ENCODE measurements at regions not wholly inside any gene's neighbourhood (a gene's known extent, or its start where the extent isn't known, plus 50 kb on each side); places are given as distances from the start of the nearest gene placed in this dataset.

- no peaks in the 10 kb centered on the region for H3K9me3 ChIP-seq (ENCODE audit: low read depth, low read length)
- no peak overlapping the region for H3K9ac ChIP-seq (ENCODE audit: insufficient read length)
- H3K36me3 ChIP-seq (ENCODE audit: insufficient read depth, low read length), result no peaks in the 10 kb centered on the region
- H3K4me3 ChIP-seq, result no peak overlapping the region
- no peak overlapping the region for H3K27ac ChIP-seq
- TF ChIP-seq FOXP2 (optimal IDR thresholded peaks at IDR 0.05; ENCODE audit: control extremely low read depth, extremely low read length, insufficient read depth), result no peak
- TF ChIP-seq EZH2 (IDR thresholded peaks at IDR 0.05), result no peak
- TF ChIP-seq POLR2AphosphoS5 (IDR thresholded peaks at IDR 0.05; ENCODE audit: borderline replicate concordance, low read depth, low read length), result no peak
- no peak for DNase-seq (ENCODE audit: low read depth, low spot score)
Measured at GRCh38 chr4:147195386-147195785, 249.7 kb upstream of the TTC29 start.

- Histone ChIP-seq H3K9ac (ENCODE audit: insufficient read length) (no peak overlapping the region), H3K4me3 (no peak overlapping the region), H3K9me3 (ENCODE audit: low read depth, low read length) (no peaks in the 10 kb centered on the region), H3K36me3 (ENCODE audit: insufficient read depth, low read length) (no peaks in the 10 kb centered on the region), H3K27ac (no peak overlapping the region)
- no peak for DNase-seq (ENCODE audit: low read depth, low spot score)
- TF ChIP-seq POLR2AphosphoS5 (IDR thresholded peaks at IDR 0.05; ENCODE audit: borderline replicate concordance, low read depth, low read length), result no peak
- no peak for TF ChIP-seq FOXP2 (optimal IDR thresholded peaks at IDR 0.05; ENCODE audit: control extremely low read depth, extremely low read length, insufficient read depth)
- no peak for TF ChIP-seq EZH2 (IDR thresholded peaks at IDR 0.05)
Measured at GRCh38 chr4:147198411-147199051, 252.9 kb upstream of the TTC29 start.

DNA sequence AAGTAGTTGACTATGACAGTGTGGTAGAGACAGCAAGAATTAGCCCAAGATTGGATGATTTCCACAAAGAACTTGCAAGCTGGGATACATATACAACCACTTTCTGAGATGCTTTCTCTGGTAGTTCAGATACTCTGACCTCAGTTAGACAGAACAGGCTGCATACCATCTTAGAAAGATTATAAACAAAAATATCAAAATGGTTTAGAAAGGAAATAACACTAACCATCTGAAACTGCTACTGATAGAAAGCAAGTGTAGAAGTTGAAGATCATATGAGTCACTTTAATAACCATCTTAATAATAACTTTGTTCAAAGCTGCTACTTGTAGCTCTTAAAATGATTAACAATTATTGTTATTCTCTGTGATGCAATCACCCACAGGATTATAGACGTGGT is 255.4 kb upstream of the TTC29 start:
- DNase-seq (ENCODE audit: low read depth, low spot score), result no peak
- Histone ChIP-seq H3K27ac (no peak overlapping the region), H3K9ac (ENCODE audit: insufficient read length) (no peak overlapping the region), H3K4me3 (no peak overlapping the region), H3K9me3 (ENCODE audit: low read depth, low read length) (no peaks in the 10 kb centered on the region), H3K36me3 (ENCODE audit: insufficient read depth, low read length) (no peaks in the 10 kb centered on the region)
- TF ChIP-seq FOXP2 (optimal IDR thresholded peaks at IDR 0.05; ENCODE audit: control extremely low read depth, extremely low read length, insufficient read depth) (no peak), POLR2AphosphoS5 (IDR thresholded peaks at IDR 0.05; ENCODE audit: borderline replicate concordance, low read depth, low read length) (no peak)

- H3K9ac ChIP-seq (ENCODE audit: insufficient read length), result no peak overlapping the region
- no peaks in the 10 kb centered on the region for H3K9me3 ChIP-seq (ENCODE audit: low read depth, low read length)
- no peaks in the 10 kb centered on the region for H3K36me3 ChIP-seq (ENCODE audit: insufficient read depth, low read length)
- TF ChIP-seq POLR2AphosphoS5 (IDR thresholded peaks at IDR 0.05; ENCODE audit: borderline replicate concordance, low read depth, low read length), result no peak
- no peak for TF ChIP-seq FOXP2 (optimal IDR thresholded peaks at IDR 0.05; ENCODE audit: control extremely low read depth, extremely low read length, insufficient read depth)
- TF ChIP-seq EZH2 (IDR thresholded peaks at IDR 0.05), result no peak
- no peak overlapping the region for H3K4me3 ChIP-seq
- peak overlapping the region; percentile 20; the same call in 1 of the 2 replicates for H3K27ac ChIP-seq
- DNase-seq (ENCODE audit: low read depth, low spot score), result no peak
Measured at GRCh38 chr4:147206807-147207206, 261.1 kb upstream of the TTC29 start.

- TF ChIP-seq FOXP2 (optimal IDR thresholded peaks at IDR 0.05; ENCODE audit: control extremely low read depth, extremely low read length, insufficient read depth), result no peak
- no peaks in the 10 kb centered on the region for H3K36me3 ChIP-seq (ENCODE audit: insufficient read depth, low read length)
- H3K9ac ChIP-seq (ENCODE audit: insufficient read length), result no peak overlapping the region
- H3K27ac ChIP-seq, result no peak overlapping the region
- H3K4me3 ChIP-seq, result no peak overlapping the region
- DNase-seq (ENCODE audit: low read depth, low spot score), result no peak
- no peaks in the 10 kb centered on the region for H3K9me3 ChIP-seq (ENCODE audit: low read depth, low read length)
Measured at GRCh38 chr4:147207911-147208310, 262.2 kb upstream of the TTC29 start.

- TF ChIP-seq POLR2AphosphoS5 (IDR thresholded peaks at IDR 0.05; ENCODE audit: borderline replicate concordance, low read depth, low read length), result no peak
- no peak for TF ChIP-seq EZH2 (IDR thresholded peaks at IDR 0.05)
- no peak for TF ChIP-seq FOXP2 (optimal IDR thresholded peaks at IDR 0.05; ENCODE audit: control extremely low read depth, extremely low read length, insufficient read depth)
- no peaks in the 10 kb centered on the region; the same call in 1 of the 2 replicates for H3K9me3 ChIP-seq (ENCODE audit: low read depth, low read length)
- H3K27ac ChIP-seq, result no peak overlapping the region
Measured at GRCh38 chr4:147217655-147218054, 263.2 kb upstream of the EDNRA start.

GRCh38 chr4:147219145-147219544 is 261.8 kb upstream of the EDNRA start:
- H3K9me3 ChIP-seq (ENCODE audit: low read depth, low read length), result no peaks in the 10 kb centered on the region; the same call in 1 of the 2 replicates
- no peak for DNase-seq (ENCODE audit: low read depth, low spot score)
- no peak overlapping the region for H3K4me3 ChIP-seq
- TF ChIP-seq FOXP2 (optimal IDR thresholded peaks at IDR 0.05; ENCODE audit: control extremely low read depth, extremely low read length, insufficient read depth) (no peak), POLR2AphosphoS5 (IDR thresholded peaks at IDR 0.05; ENCODE audit: borderline replicate concordance, low read depth, low read length) (no peak), EZH2 (IDR thresholded peaks at IDR 0.05) (no peak)
- no peak overlapping the region for H3K27ac ChIP-seq
- H3K9ac ChIP-seq (ENCODE audit: insufficient read length), result no peak overlapping the region
- H3K36me3 ChIP-seq (ENCODE audit: insufficient read depth, low read length), result no peaks in the 10 kb centered on the region

More at GRCh38 chr4:147217655-147218054, 263.2 kb upstream of the EDNRA start:
- Histone ChIP-seq H3K36me3 (ENCODE audit: insufficient read depth, low read length) (no peaks in the 10 kb centered on the region), H3K9ac (ENCODE audit: insufficient read length) (no peak overlapping the region), H3K4me3 (no peak overlapping the region)
- DNase-seq (ENCODE audit: low read depth, low spot score), result no peak

DNA sequence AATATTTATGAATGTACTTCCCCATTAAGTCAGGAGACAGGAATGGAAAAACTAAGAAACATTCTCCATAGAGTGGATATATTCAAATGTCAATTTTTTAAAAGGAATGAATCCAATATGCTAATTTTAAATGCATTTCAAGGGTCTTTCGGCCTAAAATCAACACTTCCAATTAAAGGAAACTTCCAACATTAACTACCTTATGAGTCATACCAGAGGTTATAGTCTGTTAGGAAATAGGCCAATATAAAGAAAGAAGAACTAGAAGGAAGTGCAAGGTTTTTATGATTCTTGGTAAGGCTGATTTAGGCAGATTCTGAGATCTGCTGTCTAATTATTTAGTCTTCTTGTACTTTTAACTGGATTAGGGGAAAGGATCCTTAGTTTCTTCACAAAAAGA is 260.1 kb upstream of the EDNRA start:
- Histone ChIP-seq H3K9me3 (ENCODE audit: low read depth, low read length) (no peaks in the 10 kb centered on the region), H3K9ac (ENCODE audit: insufficient read length) (no peak overlapping the region), H3K36me3 (ENCODE audit: insufficient read depth, low read length) (no peaks in the 10 kb centered on the region), H3K27ac (peak overlapping the region; percentile 74), H3K4me3 (no peak overlapping the region)
- no peak for DNase-seq (ENCODE audit: low read depth, low spot score)
- TF ChIP-seq POLR2AphosphoS5 (IDR thresholded peaks at IDR 0.05; ENCODE audit: borderline replicate concordance, low read depth, low read length) (no peak), FOXP2 (optimal IDR thresholded peaks at IDR 0.05; ENCODE audit: control extremely low read depth, extremely low read length, insufficient read depth) (no peak), EZH2 (IDR thresholded peaks at IDR 0.05) (no peak)

DNA sequence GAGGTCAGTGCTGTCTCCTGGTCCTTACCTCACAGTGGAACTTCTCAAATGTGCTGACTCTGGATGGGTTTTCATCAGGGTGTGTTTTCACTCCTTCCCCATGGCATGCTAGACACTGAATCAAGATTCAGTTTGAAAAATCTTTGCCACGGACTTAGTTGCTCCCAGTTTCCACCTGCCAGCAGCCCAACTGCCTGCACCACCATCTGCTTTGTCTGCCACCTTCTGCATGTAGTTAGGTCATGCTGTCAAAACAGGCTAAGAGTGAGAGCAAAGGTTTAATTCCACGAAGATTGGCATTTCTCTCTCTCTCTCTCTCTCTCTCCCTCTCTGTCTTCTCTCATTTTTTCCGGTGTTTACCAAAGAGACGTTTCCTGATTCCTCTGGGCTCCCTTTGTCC is 258.0 kb upstream of the EDNRA start:
- TF ChIP-seq POLR2AphosphoS5 (IDR thresholded peaks at IDR 0.05; ENCODE audit: borderline replicate concordance, low read depth, low read length), result no peak
- no peak for TF ChIP-seq EZH2 (IDR thresholded peaks at IDR 0.05)
- TF ChIP-seq FOXP2 (optimal IDR thresholded peaks at IDR 0.05; ENCODE audit: control extremely low read depth, extremely low read length, insufficient read depth), result no peak
- no peaks in the 10 kb centered on the region for H3K9me3 ChIP-seq (ENCODE audit: low read depth, low read length)
- no peak for DNase-seq (ENCODE audit: low read depth, low spot score)
- no peaks in the 10 kb centered on the region for H3K36me3 ChIP-seq (ENCODE audit: insufficient read depth, low read length)
- H3K4me3 ChIP-seq, result no peak overlapping the region
- no peak overlapping the region for H3K9ac ChIP-seq (ENCODE audit: insufficient read length)
- no peak overlapping the region for H3K27ac ChIP-seq
